ENCODE measurements at regions not wholly inside any gene's neighbourhood (a gene's known extent, or its start where the extent isn't known, plus 50 kb on each side); places are given as distances from the start of the nearest gene placed in this dataset.
"Not testable (repeated sequence)": the region's sequence is repeated elsewhere in the genome, so short reads cannot be mapped to it uniquely, and the experiment has no call there.

- TF ChIP-seq, protein P1, sequence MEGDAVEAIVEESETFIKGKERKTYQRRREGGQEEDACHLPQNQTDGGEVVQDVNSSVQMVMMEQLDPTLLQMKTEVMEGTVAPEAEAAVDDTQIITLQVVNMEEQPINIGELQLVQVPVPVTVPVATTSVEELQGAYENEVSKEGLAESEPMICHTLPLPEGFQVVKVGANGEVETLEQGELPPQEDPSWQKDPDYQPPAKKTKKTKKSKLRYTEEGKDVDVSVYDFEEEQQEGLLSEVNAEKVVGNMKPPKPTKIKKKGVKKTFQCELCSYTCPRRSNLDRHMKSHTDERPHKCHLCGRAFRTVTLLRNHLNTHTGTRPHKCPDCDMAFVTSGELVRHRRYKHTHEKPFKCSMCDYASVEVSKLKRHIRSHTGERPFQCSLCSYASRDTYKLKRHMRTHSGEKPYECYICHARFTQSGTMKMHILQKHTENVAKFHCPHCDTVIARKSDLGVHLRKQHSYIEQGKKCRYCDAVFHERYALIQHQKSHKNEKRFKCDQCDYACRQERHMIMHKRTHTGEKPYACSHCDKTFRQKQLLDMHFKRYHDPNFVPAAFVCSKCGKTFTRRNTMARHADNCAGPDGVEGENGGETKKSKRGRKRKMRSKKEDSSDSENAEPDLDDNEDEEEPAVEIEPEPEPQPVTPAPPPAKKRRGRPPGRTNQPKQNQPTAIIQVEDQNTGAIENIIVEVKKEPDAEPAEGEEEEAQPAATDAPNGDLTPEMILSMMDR (IDR thresholded peaks at IDR 0.05; ENCODE audit: low read depth, low read length), result not testable (repeated sequence)
- not testable (repeated sequence) for TF ChIP-seq POLR2A (IDR thresholded peaks at IDR 0.05; ENCODE audit: extremely low read depth, insufficient read length); MYC (IDR thresholded peaks at IDR 0.05; ENCODE audit: low read depth, low read length)
These were observed 86.5 kb upstream of the PGR start for GRCh38 chr11:101216091-101216490.

Measured in NB4 (cell line).